Testis (tissue), 2 donors: ENCODE measurements at regions not wholly inside any gene's neighbourhood (a gene's known extent, or its start where the extent isn't known, plus 50 kb on each side); places are given as distances from the start of the nearest gene placed in this dataset.
"Not testable (repeated sequence)": the region's sequence is repeated elsewhere in the genome, so short reads cannot be mapped to it uniquely, and the experiment has no call there.

Source experiments
- DNase-seq: peaks from one replicate; pipeline ENCODE4 v3.0.0-alpha.2; 2019
- H3K27ac ChIP-seq, 2 donors: fragments of 200-600 bp; sonication (generic); one replicate each; pipeline ENCODE4 v1.5.1; 2019
- H3K27me3 ChIP-seq: fragments of 200-600 bp; sonication (generic); one replicate; pipeline ENCODE4 v1.5.1; 2019
- H3K36me3 ChIP-seq: fragments of 200-600 bp; sonication (generic); one replicate; pipeline ENCODE4 v1.5.1; 2017; ENCODE audit warnings: low read depth; ENCODE audit errors: missing control alignments
- H3K4me1 ChIP-seq: fragments of 200-600 bp; sonication (generic); one replicate; pipeline ENCODE4 v1.5.1; 2019
- H3K4me3 ChIP-seq, 2 donors: fragments of 200-600 bp; sonication (generic); one replicate each; pipeline ENCODE4 v1.5.1; 2017 to 2019
- H3K9me3 ChIP-seq: fragments of 200-600 bp; sonication (generic); one replicate; pipeline ENCODE4 v1.5.1; 2017
- CTCF ChIP-seq, 3 experiments: fragments of 450-650 bp in 2 of 3; fragments of 200-600 bp in 1 of 3; sonication (generic) in 1 of 3; IDR thresholded peaks; one replicate each; pipeline ENCODE4 v1.5.1; 2016 to 2019; ENCODE audit warnings: antibody characterized with exemption in 3 of 3, mild to moderate bottlenecking in 2 of 3, moderate library complexity in 1 of 3
- POLR2A ChIP-seq: fragments of 450-650 bp; IDR thresholded peaks from one replicate; pipeline ENCODE4 v1.6.1; 2017; ENCODE audit warnings: antibody characterized with exemption, mild to moderate bottlenecking, moderate library complexity
- WGBS, 2 donors: methylation state at CpG; one replicate each; pipeline ENCODE4 v1.1.5; 2018; 5-methylcytosine and 5-hydroxymethylcytosine counted together
- intact Hi-C: fragments of 100-400 bp; cut with DNase I; formaldehyde crosslinking; loops from one replicate; pipeline ENCODE4 v1.15.1; 2023; ENCODE audit warnings: low total_unique reads

- no peak overlapping the region for H3K27ac ChIP-seq
- DNase-seq: no peak
- no peak for TF ChIP-seq POLR2A
- no peak for TF ChIP-seq CTCF (IDR thresholded peaks at IDR 0.05)
- no peak overlapping the region for H3K4me3 ChIP-seq
- no peaks in the 10 kb centered on the region for H3K27me3 ChIP-seq
- H3K9me3 ChIP-seq: no peaks in the 10 kb centered on the region
- 78 to 100% methylated on average over 1 of the region's 1 CpG for WGBS, 2 donors
- intact Hi-C loops: no loop called here
- H3K4me1 ChIP-seq: no peaks in the 10 kb centered on the region
- no peaks in the 10 kb centered on the region for H3K36me3 ChIP-seq
Observed at GRCh38 chrX:46144566-46144965, 400.7 kb downstream of the ZNF674 start.

GRCh38 chrX:46140272-46140671 lies 404.9 kb downstream of the ZNF674 start:
- Histone ChIP-seq H3K9me3 (no peaks in the 10 kb centered on the region), H3K36me3 (no peaks in the 10 kb centered on the region), H3K27me3 (no peaks in the 10 kb centered on the region), H3K4me3 (no peak overlapping the region), H3K4me1 (no peaks in the 10 kb centered on the region), H3K27ac (no peak overlapping the region)
- no peak for TF ChIP-seq POLR2A
- TF ChIP-seq CTCF (IDR thresholded peaks at IDR 0.05): no peak
- DNase-seq: no peak
- intact Hi-C loops: no loop called here
- WGBS, 2 donors: 92 to 97% methylated on average over 2 of the region's 2 CpGs

GRCh38 chrX:46130247-46130646 lies 415.0 kb downstream of the ZNF674 start:
- H3K27me3 ChIP-seq: no peaks in the 10 kb centered on the region
- H3K36me3 ChIP-seq: no peaks in the 10 kb centered on the region
- H3K27ac ChIP-seq: no peak overlapping the region
- no peaks in the 10 kb centered on the region for H3K4me1 ChIP-seq
- no peak overlapping the region for H3K4me3 ChIP-seq
- TF ChIP-seq CTCF (IDR thresholded peaks at IDR 0.05) (no peak), POLR2A (no peak)
- no peaks in the 10 kb centered on the region for H3K9me3 ChIP-seq
- no peak for DNase-seq
- 60 to 71% methylated on average over 6 of the region's 6 CpGs for WGBS, 2 donors
- intact Hi-C loops: no loop called here

GRCh38 chrX:46125111-46125510 lies 420.1 kb downstream of the ZNF674 start:
- no peak for DNase-seq
- no peaks in the 10 kb centered on the region for H3K36me3 ChIP-seq
- no peaks in the 10 kb centered on the region for H3K4me1 ChIP-seq
- intact Hi-C loops: no loop called here
- H3K27ac ChIP-seq: no peak overlapping the region
- no peaks in the 10 kb centered on the region for H3K9me3 ChIP-seq
- TF ChIP-seq POLR2A: no peak
- no peak for TF ChIP-seq CTCF (IDR thresholded peaks at IDR 0.05)
- no peaks in the 10 kb centered on the region for H3K27me3 ChIP-seq
- WGBS, 2 donors: 76 to 86% methylated on average over 1 of the region's 1 CpG
- no peak overlapping the region for H3K4me3 ChIP-seq

GRCh38 chrX:46117234-46117633 lies 428.0 kb downstream of the ZNF674 start:
- Histone ChIP-seq H3K36me3 (no peaks in the 10 kb centered on the region), H3K4me1 (no peaks in the 10 kb centered on the region), H3K4me3 (no peak overlapping the region), H3K9me3 (no peaks in the 10 kb centered on the region), H3K27ac (no peak overlapping the region), H3K27me3 (no peaks in the 10 kb centered on the region)
- no CpG with 5 or more reads among the region's 2 CpGs for WGBS, 2 donors
- TF ChIP-seq CTCF (IDR thresholded peaks at IDR 0.05) (no peak), POLR2A (no peak)
- DNase-seq: no peak
- intact Hi-C loops: no loop called here

GRCh38 chrX:46087310-46087709 lies 457.9 kb downstream of the ZNF674 start:
- intact Hi-C loops, DNase-seq, H3K9me3 ChIP-seq, H3K4me3 ChIP-seq, H3K27ac ChIP-seq, H3K27me3 ChIP-seq, H3K36me3 ChIP-seq, H3K4me1 ChIP-seq: not testable (repeated sequence)
- WGBS, 2 donors: 73 to 100% methylated on average over 1 to 4 of the region's 6 CpGs

GRCh38 chrX:46080121-46080520 lies 465.1 kb downstream of the ZNF674 start:
- intact Hi-C loops, H3K9me3 ChIP-seq, H3K4me3 ChIP-seq, H3K27me3 ChIP-seq, H3K4me1 ChIP-seq, H3K36me3 ChIP-seq, H3K27ac ChIP-seq, DNase-seq: not testable (repeated sequence)
- WGBS, 2 donors: 95% methylated on average over 5 of the region's 5 CpGs; no CpG with 5 or more reads in 1 of the 2 donors
